Coronary artery (tissue), 2 donors: ENCODE measurements at regions not wholly inside any gene's neighbourhood (a gene's known extent, or its start where the extent isn't known, plus 50 kb on each side); places are given as distances from the start of the nearest gene placed in this dataset.

Experiments used
- DNase-seq: peaks from one replicate; pipeline ENCODE4 v3.0.0-alpha.2; 2017; ENCODE audit warnings: low spot score
- H3K27ac ChIP-seq, 2 donors: fragments of 200-600 bp; sonication (generic); one replicate each; pipeline ENCODE4 v1.5.1; 2016 to 2019
- H3K4me3 ChIP-seq: fragments of 200-600 bp; sonication (generic); 2 replicates; pipeline ENCODE4 v1.5.1; 2016; ENCODE audit warnings: mild to moderate bottlenecking, moderate library complexity
- CTCF ChIP-seq: fragments of 200-600 bp; sonication (generic); IDR thresholded peaks from one replicate; pipeline ENCODE4 v1.5.1; 2019; ENCODE audit warnings: antibody characterized with exemption

GRCh38 chr13:103199380-103200088, 133.3 kb upstream of the SLC10A2 start:
- TF ChIP-seq CTCF = no peak
- no peak for DNase-seq
- Histone ChIP-seq H3K4me3 (no peak overlapping the region), H3K27ac (no peak overlapping the region)

- TF ChIP-seq CTCF = no peak
- Histone ChIP-seq H3K4me3 (no peak overlapping the region), H3K27ac (no peak overlapping the region)
- no peak for DNase-seq
These were observed 130.1 kb upstream of the SLC10A2 start for GRCh38 chr13:103196356-103196755.

- no peak for DNase-seq
- H3K27ac ChIP-seq = no peak overlapping the region
- TF ChIP-seq CTCF = no peak
- H3K4me3 ChIP-seq = no peak overlapping the region
These were observed 129.5 kb upstream of the SLC10A2 start for GRCh38 chr13:103195762-103196161.

GRCh38 chr13:103194871-103195270, 128.7 kb upstream of the SLC10A2 start:
- Histone ChIP-seq H3K4me3 (no peak overlapping the region), H3K27ac (no peak overlapping the region)
- no peak for TF ChIP-seq CTCF
- DNase-seq = no peak

- no peak overlapping the region for H3K4me3 ChIP-seq
- no peak for DNase-seq
- H3K27ac ChIP-seq = no peak overlapping the region
- TF ChIP-seq CTCF = no peak
These were observed 126.4 kb upstream of the SLC10A2 start for GRCh38 chr13:103192511-103193135.

GRCh38 chr13:103190841-103191240, 124.6 kb upstream of the SLC10A2 start:
- no peak for DNase-seq

More at GRCh38 chr13:103190841-103191240, 124.6 kb upstream of the SLC10A2 start:
- TF ChIP-seq CTCF = no peak
- Histone ChIP-seq H3K27ac (no peak overlapping the region), H3K4me3 (no peak overlapping the region)
